GM18498 (cell line): ENCODE measurements at regions not wholly inside any gene's neighbourhood (a gene's known extent, or its start where the extent isn't known, plus 50 kb on each side); places are given as distances from the start of the nearest gene placed in this dataset.
A peak's percentile ranks its signal among the peaks of the same experiment; 100 is the strongest.
"Not testable (repeated sequence)": the region's sequence is repeated elsewhere in the genome, so short reads cannot be mapped to it uniquely, and the experiment has no call there.

Experiments
- ATAC-seq: cut with Tn5 transposase; IDR thresholded peaks from one replicate; pipeline ENCODE4 v1.9.1; 2021; ENCODE audit warnings: mild to moderate bottlenecking, moderate library complexity; ENCODE audit not compliant: unreplicated experiment

GRCh38 chr16:9141813-9142212 is 50.4 kb downstream of the HAPSTR1 start:
- ATAC-seq, result no peak

GRCh38 chr16:9144106-9144505 is 52.7 kb downstream of the HAPSTR1 start:
- no peak for ATAC-seq

- ATAC-seq, result no peak
Measured at GRCh38 chr16:9148374-9149015, 57.1 kb downstream of the HAPSTR1 start.

- no peak for ATAC-seq
Measured at GRCh38 chr16:9151074-9151473, 59.6 kb downstream of the HAPSTR1 start.

- ATAC-seq, result no peak
Measured at GRCh38 chr16:9151597-9151996, 60.2 kb downstream of the HAPSTR1 start.

- no peak for ATAC-seq
Measured at GRCh38 chr16:9152649-9153501, 61.4 kb downstream of the HAPSTR1 start.

GRCh38 chr16:9153502-9153864 is 62.0 kb downstream of the HAPSTR1 start:
- no peak for ATAC-seq

GRCh38 chr16:9154567-9155410 is 63.3 kb downstream of the HAPSTR1 start:
- ATAC-seq, result no peak

- no peak for ATAC-seq
Measured at GRCh38 chr16:9155871-9156270, 64.4 kb downstream of the HAPSTR1 start.

- ATAC-seq, result peak; percentile 45
Measured at GRCh38 chr16:9159839-9160550, 68.6 kb downstream of the HAPSTR1 start.

GRCh38 chr16:9160551-9160911 is 69.1 kb downstream of the HAPSTR1 start:
- no peak for ATAC-seq

- no peak for ATAC-seq
Measured at GRCh38 chr16:9165681-9166080, 74.2 kb downstream of the HAPSTR1 start.

GRCh38 chr16:9166326-9166993 is 75.0 kb downstream of the HAPSTR1 start:
- ATAC-seq, result not testable (repeated sequence)

GRCh38 chr16:9169094-9169493 is 77.7 kb downstream of the HAPSTR1 start:
- no peak for ATAC-seq

- no peak for ATAC-seq
Measured at GRCh38 chr16:9170470-9170869, 79.0 kb downstream of the HAPSTR1 start.

- no peak for ATAC-seq
Measured at GRCh38 chr16:9176547-9177418, 85.3 kb downstream of the HAPSTR1 start.

- no peak for ATAC-seq
Measured at GRCh38 chr16:9177861-9178260, 86.4 kb downstream of the HAPSTR1 start.

GRCh38 chr16:9183682-9184353 is 92.4 kb downstream of the HAPSTR1 start:
- no peak for ATAC-seq

GRCh38 chr16:9184354-9184690 is 92.9 kb downstream of the HAPSTR1 start:
- no peak for ATAC-seq
